ENCODE measurements at regions not wholly inside any gene's neighbourhood (a gene's known extent, or its start where the extent isn't known, plus 50 kb on each side); places are given as distances from the start of the nearest gene placed in this dataset.

DNA sequence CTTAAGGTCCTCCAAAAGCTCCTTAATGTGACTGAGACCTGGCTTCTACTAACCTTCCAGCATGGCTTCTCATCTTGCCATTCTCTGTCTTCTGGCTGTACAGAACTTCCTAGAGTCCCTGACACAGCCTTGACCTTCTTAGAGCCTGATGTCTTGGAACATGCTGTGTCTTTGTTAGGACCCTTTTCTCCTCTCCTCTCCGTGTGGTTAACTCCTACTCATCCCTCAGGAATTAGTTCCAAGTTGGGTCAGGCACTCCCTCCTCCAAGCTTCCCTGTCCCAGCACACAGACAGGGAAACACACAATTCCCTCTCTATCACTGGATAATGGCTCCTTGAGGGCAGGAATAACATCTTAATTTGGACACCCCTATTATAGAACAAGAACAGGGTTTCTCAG is 275.4 kb upstream of the USP24 start:
- TF ChIP-seq EZH2phosphoT487 (IDR thresholded peaks at IDR 0.05; ENCODE audit: low read depth) = no peak
- TF ChIP-seq, protein P1, sequence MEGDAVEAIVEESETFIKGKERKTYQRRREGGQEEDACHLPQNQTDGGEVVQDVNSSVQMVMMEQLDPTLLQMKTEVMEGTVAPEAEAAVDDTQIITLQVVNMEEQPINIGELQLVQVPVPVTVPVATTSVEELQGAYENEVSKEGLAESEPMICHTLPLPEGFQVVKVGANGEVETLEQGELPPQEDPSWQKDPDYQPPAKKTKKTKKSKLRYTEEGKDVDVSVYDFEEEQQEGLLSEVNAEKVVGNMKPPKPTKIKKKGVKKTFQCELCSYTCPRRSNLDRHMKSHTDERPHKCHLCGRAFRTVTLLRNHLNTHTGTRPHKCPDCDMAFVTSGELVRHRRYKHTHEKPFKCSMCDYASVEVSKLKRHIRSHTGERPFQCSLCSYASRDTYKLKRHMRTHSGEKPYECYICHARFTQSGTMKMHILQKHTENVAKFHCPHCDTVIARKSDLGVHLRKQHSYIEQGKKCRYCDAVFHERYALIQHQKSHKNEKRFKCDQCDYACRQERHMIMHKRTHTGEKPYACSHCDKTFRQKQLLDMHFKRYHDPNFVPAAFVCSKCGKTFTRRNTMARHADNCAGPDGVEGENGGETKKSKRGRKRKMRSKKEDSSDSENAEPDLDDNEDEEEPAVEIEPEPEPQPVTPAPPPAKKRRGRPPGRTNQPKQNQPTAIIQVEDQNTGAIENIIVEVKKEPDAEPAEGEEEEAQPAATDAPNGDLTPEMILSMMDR (IDR thresholded peaks at IDR 0.05; ENCODE audit: low read depth, low read length) = no peak

All from OCI-LY3 (cell line).